GM23338 (cell line): ENCODE measurements at regions not wholly inside any gene's neighbourhood (a gene's known extent, or its start where the extent isn't known, plus 50 kb on each side); places are given as distances from the start of the nearest gene placed in this dataset.

Source experiments
- ATAC-seq: fragments of 200-7000 bp; cut with Tn5 transposase; 3 replicates; pipeline ENCODE4 v1.9.1; 2020
- DNase-seq: peaks from one replicate; pipeline ENCODE4 v3.0.0-alpha.2; 2015; ENCODE audit warnings: low spot score
- H2AFZ ChIP-seq: fragments of 200-600 bp; sonication (generic); 2 replicates; pipeline ENCODE4 v1.8.0; 2016; ENCODE audit warnings: antibody characterized with exemption, mild to moderate bottlenecking, moderate library complexity
- H3F3A ChIP-seq: fragments of 200-600 bp; sonication (generic); replicated peaks from 2 replicates; pipeline ENCODE4 v1.8.0; 2017; ENCODE audit warnings: antibody characterized with exemption, mixed run types, low read depth
- H3K27ac ChIP-seq: fragments of 200-600 bp; sonication (generic); 2 replicates; pipeline ENCODE4 v1.6.1; 2016; ENCODE audit warnings: low read depth
- H3K27me3 ChIP-seq: fragments of 200-600 bp; sonication (generic); 2 replicates; pipeline ENCODE4 v1.8.0; 2016; ENCODE audit warnings: mild to moderate bottlenecking, mixed run types, moderate library complexity; ENCODE audit not compliant: insufficient read depth
- H3K36me3 ChIP-seq: fragments of 200-600 bp; sonication (generic); 2 replicates; pipeline ENCODE4 v1.8.0; 2016; ENCODE audit warnings: mild to moderate bottlenecking; ENCODE audit not compliant: insufficient read depth
- H3K4me1 ChIP-seq: fragments of 200-600 bp; sonication (generic); 2 replicates; pipeline ENCODE4 v1.8.0; 2016; ENCODE audit warnings: mild to moderate bottlenecking, moderate library complexity; ENCODE audit not compliant: insufficient read depth
- H3K4me2 ChIP-seq: fragments of 200-600 bp; sonication (generic); 2 replicates; pipeline ENCODE4 v1.7.1; 2017; ENCODE audit warnings: mixed run types
- H3K4me3 ChIP-seq: fragments of 200-600 bp; sonication (generic); 2 replicates; pipeline ENCODE4 v1.6.1; 2016; ENCODE audit warnings: mixed run types
- H3K79me2 ChIP-seq: fragments of 200-600 bp; sonication (generic); replicated peaks from 2 replicates; pipeline ENCODE4 v1.8.0; 2017; ENCODE audit warnings: mild to moderate bottlenecking; ENCODE audit not compliant: insufficient read depth
- H3K9me2 ChIP-seq: fragments of 200-600 bp; sonication (generic); 2 replicates; pipeline ENCODE4 v1.8.0; 2017; ENCODE audit not compliant: insufficient read depth
- H4K20me1 ChIP-seq: fragments of 200-600 bp; sonication (generic); replicated peaks from 2 replicates; pipeline ENCODE4 v1.8.0; 2017; ENCODE audit warnings: mild to moderate bottlenecking; ENCODE audit not compliant: insufficient read depth
- H3K27ac Mint-ChIP-seq: 2 replicates; pipeline ENCODE4 v1.8.0; 2020; ENCODE audit warnings: inconsistent platforms, mild to moderate bottlenecking, moderate library complexity, mixed read lengths
- H3K27me3 Mint-ChIP-seq: 3 replicates; pipeline ENCODE4 v1.8.0; 2022; ENCODE audit warnings: low read depth, mild to moderate bottlenecking, moderate library complexity, mixed read lengths, inconsistent platforms; ENCODE audit not compliant: insufficient read depth, poor library complexity
- H3K36me3 Mint-ChIP-seq: 3 replicates; pipeline ENCODE4 v1.8.0; 2021; ENCODE audit warnings: low read depth, mild to moderate bottlenecking, inconsistent platforms, moderate library complexity, mixed read lengths
- H3K4me1 Mint-ChIP-seq: 3 replicates; pipeline ENCODE4 v1.8.0; 2020; ENCODE audit warnings: mild to moderate bottlenecking, inconsistent platforms, mixed read lengths
- H3K4me3 Mint-ChIP-seq: 3 replicates; pipeline ENCODE4 v1.8.0; 2021; ENCODE audit warnings: moderate library complexity, mild to moderate bottlenecking, inconsistent platforms, mixed read lengths
- H3K9me3 Mint-ChIP-seq: 3 replicates; pipeline ENCODE4 v1.8.0; 2020; ENCODE audit warnings: moderate library complexity, mild to moderate bottlenecking, inconsistent platforms, mixed read lengths
- NANOG ChIP-seq: IDR thresholded peaks from 2 replicates; pipeline ENCODE4 v1.6.1; 2016; ENCODE audit warnings: antibody characterized with exemption, borderline replicate concordance
- STAT1 ChIP-seq: IDR thresholded peaks from one replicate; pipeline ENCODE4 v1.6.1; 2016; ENCODE audit warnings: antibody characterized with exemption; ENCODE audit not compliant: unreplicated experiment
- ZNF114 ChIP-seq: fragments of 250-450 bp; sonication (Bioruptor Pico); IDR thresholded peaks from 2 replicates; pipeline ENCODE4 v1.5.0; 2020; ENCODE audit warnings: mild to moderate bottlenecking, moderate library complexity
- TF ChIP-seq, protein P1 (sequence below): fragments of 250-450 bp; sonication (Bioruptor Pico); IDR thresholded peaks from 2 replicates; pipeline ENCODE4 v1.5.0; 2020; ENCODE audit warnings: mild to moderate bottlenecking, moderate library complexity

DNA sequence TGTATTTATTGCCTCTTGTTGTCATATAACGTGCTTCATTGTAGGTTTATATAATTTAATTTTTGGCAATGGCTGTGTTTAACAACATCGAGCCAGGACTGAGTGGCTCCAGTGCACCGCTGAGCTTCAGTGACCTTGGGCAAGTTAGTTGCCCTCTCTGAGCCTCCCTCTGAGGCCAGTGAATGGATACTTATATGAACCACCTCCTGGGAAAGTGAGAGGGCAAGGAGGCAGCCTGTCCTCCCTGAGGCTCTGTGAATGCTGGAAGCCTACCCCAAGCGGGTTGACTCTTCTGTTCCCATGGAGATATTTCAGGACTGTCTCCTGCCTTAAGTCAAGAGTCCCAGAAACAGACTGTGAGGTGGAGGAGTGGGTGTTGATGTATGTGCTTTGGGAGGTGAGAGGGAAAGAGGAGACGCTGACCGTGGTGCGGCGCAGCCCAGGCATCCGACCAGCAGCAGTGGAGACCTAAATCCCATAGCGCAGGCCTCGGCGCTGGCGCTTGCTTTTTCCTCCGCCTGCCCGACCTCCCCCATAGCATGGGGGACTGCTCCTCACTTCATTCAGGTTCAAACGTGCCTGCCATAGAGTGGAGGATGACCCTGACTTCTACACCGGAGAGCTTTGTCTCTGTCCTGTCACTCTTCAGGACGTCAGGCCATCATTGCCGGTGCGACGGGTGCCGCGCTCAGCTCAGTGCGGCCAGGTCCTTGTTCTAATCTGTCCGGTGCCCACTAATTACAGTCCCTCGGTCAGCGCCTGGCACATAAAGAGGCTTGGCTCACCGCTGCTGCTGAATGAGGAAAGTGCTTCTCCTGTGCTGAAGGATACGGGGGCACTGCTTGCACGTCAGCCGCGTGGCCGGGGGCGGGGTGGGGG lies 167.3 kb upstream of the HS6ST1 start:
- H3K4me3 ChIP-seq = no peak overlapping the region
- no peak overlapping the region for H2AFZ ChIP-seq
- H3K36me3 Mint-ChIP-seq = no peaks in the 10 kb centered on the region
- no peak overlapping the region for H3K4me2 ChIP-seq
- peaks cover 36% of the 10 kb centered on the region for H3K4me1 ChIP-seq
- no peaks in the 10 kb centered on the region for H4K20me1 ChIP-seq
- TF ChIP-seq ZNF114 = no peak
- TF ChIP-seq, protein P1, sequence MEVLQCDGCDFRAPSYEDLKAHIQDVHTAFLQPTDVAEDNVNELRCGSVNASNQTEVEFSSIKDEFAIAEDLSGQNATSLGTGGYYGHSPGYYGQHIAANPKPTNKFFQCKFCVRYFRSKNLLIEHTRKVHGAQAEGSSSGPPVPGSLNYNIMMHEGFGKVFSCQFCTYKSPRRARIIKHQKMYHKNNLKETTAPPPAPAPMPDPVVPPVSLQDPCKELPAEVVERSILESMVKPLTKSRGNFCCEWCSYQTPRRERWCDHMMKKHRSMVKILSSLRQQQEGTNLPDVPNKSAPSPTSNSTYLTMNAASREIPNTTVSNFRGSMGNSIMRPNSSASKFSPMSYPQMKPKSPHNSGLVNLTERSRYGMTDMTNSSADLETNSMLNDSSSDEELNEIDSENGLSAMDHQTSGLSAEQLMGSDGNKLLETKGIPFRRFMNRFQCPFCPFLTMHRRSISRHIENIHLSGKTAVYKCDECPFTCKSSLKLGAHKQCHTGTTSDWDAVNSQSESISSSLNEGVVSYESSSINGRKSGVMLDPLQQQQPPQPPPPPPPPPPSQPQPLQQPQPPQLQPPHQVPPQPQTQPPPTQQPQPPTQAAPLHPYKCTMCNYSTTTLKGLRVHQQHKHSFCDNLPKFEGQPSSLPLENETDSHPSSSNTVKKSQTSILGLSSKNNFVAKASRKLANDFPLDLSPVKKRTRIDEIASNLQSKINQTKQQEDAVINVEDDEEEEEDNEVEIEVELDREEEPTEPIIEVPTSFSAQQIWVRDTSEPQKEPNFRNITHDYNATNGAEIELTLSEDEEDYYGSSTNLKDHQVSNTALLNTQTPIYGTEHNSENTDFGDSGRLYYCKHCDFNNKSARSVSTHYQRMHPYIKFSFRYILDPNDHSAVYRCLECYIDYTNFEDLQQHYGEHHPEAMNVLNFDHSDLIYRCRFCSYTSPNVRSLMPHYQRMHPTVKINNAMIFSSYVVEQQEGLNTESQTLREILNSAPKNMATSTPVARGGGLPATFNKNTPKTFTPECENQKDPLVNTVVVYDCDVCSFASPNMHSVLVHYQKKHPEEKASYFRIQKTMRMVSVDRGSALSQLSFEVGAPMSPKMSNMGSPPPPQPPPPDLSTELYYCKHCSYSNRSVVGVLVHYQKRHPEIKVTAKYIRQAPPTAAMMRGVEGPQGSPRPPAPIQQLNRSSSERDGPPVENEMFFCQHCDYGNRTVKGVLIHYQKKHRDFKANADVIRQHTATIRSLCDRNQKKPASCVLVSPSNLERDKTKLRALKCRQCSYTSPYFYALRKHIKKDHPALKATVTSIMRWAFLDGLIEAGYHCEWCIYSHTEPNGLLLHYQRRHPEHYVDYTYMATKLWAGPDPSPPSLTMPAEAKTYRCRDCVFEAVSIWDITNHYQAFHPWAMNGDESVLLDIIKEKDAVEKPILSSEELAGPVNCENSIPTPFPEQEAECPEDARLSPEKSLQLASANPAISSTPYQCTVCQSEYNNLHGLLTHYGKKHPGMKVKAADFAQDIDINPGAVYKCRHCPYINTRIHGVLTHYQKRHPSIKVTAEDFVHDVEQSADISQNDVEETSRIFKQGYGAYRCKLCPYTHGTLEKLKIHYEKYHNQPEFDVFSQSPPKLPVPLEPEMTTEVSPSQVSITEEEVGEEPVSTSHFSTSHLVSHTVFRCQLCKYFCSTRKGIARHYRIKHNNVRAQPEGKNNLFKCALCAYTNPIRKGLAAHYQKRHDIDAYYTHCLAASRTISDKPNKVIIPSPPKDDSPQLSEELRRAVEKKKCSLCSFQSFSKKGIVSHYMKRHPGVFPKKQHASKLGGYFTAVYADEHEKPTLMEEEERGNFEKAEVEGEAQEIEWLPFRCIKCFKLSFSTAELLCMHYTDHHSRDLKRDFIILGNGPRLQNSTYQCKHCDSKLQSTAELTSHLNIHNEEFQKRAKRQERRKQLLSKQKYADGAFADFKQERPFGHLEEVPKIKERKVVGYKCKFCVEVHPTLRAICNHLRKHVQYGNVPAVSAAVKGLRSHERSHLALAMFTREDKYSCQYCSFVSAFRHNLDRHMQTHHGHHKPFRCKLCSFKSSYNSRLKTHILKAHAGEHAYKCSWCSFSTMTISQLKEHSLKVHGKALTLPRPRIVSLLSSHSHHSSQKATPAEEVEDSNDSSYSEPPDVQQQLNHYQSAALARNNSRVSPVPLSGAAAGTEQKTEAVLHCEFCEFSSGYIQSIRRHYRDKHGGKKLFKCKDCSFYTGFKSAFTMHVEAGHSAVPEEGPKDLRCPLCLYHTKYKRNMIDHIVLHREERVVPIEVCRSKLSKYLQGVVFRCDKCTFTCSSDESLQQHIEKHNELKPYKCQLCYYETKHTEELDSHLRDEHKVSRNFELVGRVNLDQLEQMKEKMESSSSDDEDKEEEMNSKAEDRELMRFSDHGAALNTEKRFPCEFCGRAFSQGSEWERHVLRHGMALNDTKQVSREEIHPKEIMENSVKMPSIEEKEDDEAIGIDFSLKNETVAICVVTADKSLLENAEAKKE (CRISPR knock-in tag) = no peak
- TF ChIP-seq STAT1 = no peak
- TF ChIP-seq NANOG = no peak
- H3F3A ChIP-seq = peaks cover 5% of the 10 kb centered on the region
- no peak for DNase-seq
- no peaks in the 10 kb centered on the region; the same call in 1 of the 3 replicates for H3K9me3 Mint-ChIP-seq
- H3K27me3 Mint-ChIP-seq = peaks cover 2% of the 10 kb centered on the region
- H3K36me3 ChIP-seq = no peaks in the 10 kb centered on the region
- H3K9me2 ChIP-seq = no peaks in the 10 kb centered on the region
- H3K27ac ChIP-seq = no peak overlapping the region
- H3K27me3 ChIP-seq = no peaks in the 10 kb centered on the region
- no peak overlapping the region for H3K27ac Mint-ChIP-seq
- no peak for ATAC-seq
- peaks cover 33% of the 10 kb centered on the region for H3K4me1 Mint-ChIP-seq
- no peak overlapping the region for H3K4me3 Mint-ChIP-seq
- no peaks in the 10 kb centered on the region for H3K79me2 ChIP-seq
